Upper lobe of right lung (tissue), 1 donor: ENCODE measurements at regions not wholly inside any gene's neighbourhood (a gene's known extent, or its start where the extent isn't known, plus 50 kb on each side); places are given as distances from the start of the nearest gene placed in this dataset.

Experiments
- ATAC-seq: fragments of 200-7000 bp; cut with Tn5 transposase; one replicate; pipeline ENCODE4 v1.9.1; 2020; ENCODE audit warnings: mild to moderate bottlenecking, moderate library complexity
- DNase-seq: peaks from one replicate; pipeline ENCODE4 v3.0.0-alpha.2; 2020
- H3K27ac ChIP-seq: fragments of 200-600 bp; one replicate; pipeline ENCODE4 v1.8.0; 2022
- H3K27me3 ChIP-seq: fragments of 200-600 bp; one replicate; pipeline ENCODE4 v1.8.0; 2022; ENCODE audit warnings: mild to moderate bottlenecking
- H3K36me3 ChIP-seq: fragments of 200-600 bp; one replicate; pipeline ENCODE4 v1.8.0; 2022
- H3K4me1 ChIP-seq: fragments of 200-600 bp; one replicate; pipeline ENCODE4 v1.8.0; 2022
- H3K4me3 ChIP-seq: fragments of 200-600 bp; one replicate; pipeline ENCODE4 v1.8.0; 2022; ENCODE audit warnings: mild to moderate bottlenecking
- H3K9me3 ChIP-seq: fragments of 200-600 bp; one replicate; pipeline ENCODE4 v1.8.0; 2022
- CTCF ChIP-seq: fragments of 200-600 bp; IDR thresholded peaks from one replicate; pipeline ENCODE4 v1.8.0; 2022; ENCODE audit warnings: antibody characterized with exemption
- intact Hi-C: fragments of 100-400 bp; cut with DNase I; formaldehyde crosslinking; loops from one replicate; pipeline ENCODE4 v1.11.0; 2022
- donor health status: DM: no; HTN: yes; CAD: no; lungs with severe emphysema.

GRCh38 chr4:1540601-1541375, 134.5 kb upstream of the NKX1-1 start:
- Histone ChIP-seq H3K4me1 (peaks cover 5% of the 10 kb centered on the region), H3K27me3 (no peaks in the 10 kb centered on the region), H3K9me3 (no peaks in the 10 kb centered on the region), H3K27ac (no peak overlapping the region), H3K36me3 (no peaks in the 10 kb centered on the region), H3K4me3 (no peak overlapping the region)
- TF ChIP-seq CTCF, result no peak
- ATAC-seq (no peak), DNase-seq (no peak)
- intact Hi-C loops, result no loop called here

- Histone ChIP-seq H3K27me3 (no peaks in the 10 kb centered on the region), H3K9me3 (no peaks in the 10 kb centered on the region), H3K27ac (no peak overlapping the region), H3K36me3 (no peaks in the 10 kb centered on the region), H3K4me1 (peaks cover 5% of the 10 kb centered on the region), H3K4me3 (no peak overlapping the region)
- DNase-seq (no peak), ATAC-seq (no peak)
- TF ChIP-seq CTCF, result no peak
- intact Hi-C loops, result no loop called here
Measured at GRCh38 chr4:1539859-1540600, 133.8 kb upstream of the NKX1-1 start.

GRCh38 chr4:1538941-1539772, 132.9 kb upstream of the NKX1-1 start:
- no peak for DNase-seq
- H3K36me3 ChIP-seq, result no peaks in the 10 kb centered on the region
- peaks cover 2% of the 10 kb centered on the region for H3K27me3 ChIP-seq
- no peaks in the 10 kb centered on the region for H3K9me3 ChIP-seq
- no peak for ATAC-seq
- no peak overlapping the region for H3K4me3 ChIP-seq
- H3K27ac ChIP-seq, result no peak overlapping the region
- TF ChIP-seq CTCF, result no peak
- peaks cover 5% of the 10 kb centered on the region for H3K4me1 ChIP-seq
- intact Hi-C loops, result no loop called here

GRCh38 chr4:1538096-1538410, 131.8 kb upstream of the NKX1-1 start:
- Histone ChIP-seq H3K9me3 (no peaks in the 10 kb centered on the region), H3K4me1 (peaks cover 5% of the 10 kb centered on the region), H3K27me3 (peaks cover 9% of the 10 kb centered on the region), H3K27ac (no peak overlapping the region), H3K4me3 (no peak overlapping the region), H3K36me3 (no peaks in the 10 kb centered on the region)
- DNase-seq (no peak), ATAC-seq (no peak)
- no peak for TF ChIP-seq CTCF
- intact Hi-C loops, result no loop called here

GRCh38 chr4:1537410-1538095, 131.3 kb upstream of the NKX1-1 start:
- no peak overlapping the region for H3K4me3 ChIP-seq
- H3K4me1 ChIP-seq, result peaks cover 5% of the 10 kb centered on the region
- H3K36me3 ChIP-seq, result no peaks in the 10 kb centered on the region

More at GRCh38 chr4:1537410-1538095, 131.3 kb upstream of the NKX1-1 start:
- no peak overlapping the region for H3K27ac ChIP-seq
- ATAC-seq (no peak), DNase-seq (no peak)
- no peaks in the 10 kb centered on the region for H3K9me3 ChIP-seq
- intact Hi-C loops, result no loop called here
- peaks cover 12% of the 10 kb centered on the region for H3K27me3 ChIP-seq
- TF ChIP-seq CTCF, result no peak
